NCI-H1694 treated with DMSO at 0.1 percent for 48 hours (cell line): ENCODE measurements at regions not wholly inside any gene's neighbourhood (a gene's known extent, or its start where the extent isn't known, plus 50 kb on each side); places are given as distances from the start of the nearest gene placed in this dataset.

Experiments used
- DNase-seq: peaks from one replicate; lab custom pipeline; 2025; lab: John Stamatoyannopoulos, UW

- DNase-seq: no peak
Observed at GRCh38 chr3:87175732-87176131, 51.4 kb upstream of the CHMP2B start.

GRCh38 chr3:87173776-87174175, 53.3 kb upstream of the CHMP2B start:
- DNase-seq: no peak

- no peak for DNase-seq
Observed at GRCh38 chr3:87173071-87173470, 54.0 kb upstream of the CHMP2B start.

GRCh38 chr3:87167628-87168456, 59.3 kb upstream of the CHMP2B start:
- DNase-seq: peak; percentile 14

- no peak for DNase-seq
Observed at GRCh38 chr3:87164245-87164644, 62.9 kb upstream of the CHMP2B start.

GRCh38 chr3:87161851-87162250, 65.3 kb upstream of the CHMP2B start:
- no peak for DNase-seq

- DNase-seq: no peak
Observed at GRCh38 chr3:87161417-87161816, 65.7 kb upstream of the CHMP2B start.

- DNase-seq: no peak
Observed at GRCh38 chr3:87161013-87161412, 66.1 kb upstream of the CHMP2B start.

GRCh38 chr3:87158823-87159222, 68.3 kb upstream of the CHMP2B start:
- DNase-seq: no peak

GRCh38 chr3:87148020-87148419, 79.1 kb upstream of the CHMP2B start:
- DNase-seq: no peak

- no peak for DNase-seq
Observed at GRCh38 chr3:87147562-87147961, 79.5 kb upstream of the CHMP2B start.

GRCh38 chr3:87145553-87145952, 81.6 kb upstream of the CHMP2B start:
- DNase-seq: no peak

GRCh38 chr3:87136066-87136596, 91.0 kb upstream of the CHMP2B start:
- no peak for DNase-seq

GRCh38 chr3:87135412-87135811, 91.7 kb upstream of the CHMP2B start:
- DNase-seq: no peak

GRCh38 chr3:87132801-87133200, 94.3 kb upstream of the CHMP2B start:
- DNase-seq: no peak

- DNase-seq: no peak
Observed at GRCh38 chr3:87128006-87128405, 99.1 kb upstream of the CHMP2B start.

- DNase-seq: no peak
Observed at GRCh38 chr3:87127281-87127680, 99.8 kb upstream of the CHMP2B start.

GRCh38 chr3:87126321-87126720, 100.8 kb upstream of the CHMP2B start:
- no peak for DNase-seq

GRCh38 chr3:87125116-87125515, 102.0 kb upstream of the CHMP2B start:
- no peak for DNase-seq

GRCh38 chr3:87122766-87123165, 104.3 kb upstream of the CHMP2B start:
- DNase-seq: no peak

GRCh38 chr3:87121856-87122255, 105.3 kb upstream of the CHMP2B start:
- DNase-seq: no peak

- DNase-seq: peak; percentile 21
Observed at GRCh38 chr3:87120881-87121280, 106.2 kb upstream of the CHMP2B start.

GRCh38 chr3:87120236-87120635, 106.9 kb upstream of the CHMP2B start:
- no peak for DNase-seq

- no peak for DNase-seq
Observed at GRCh38 chr3:87109465-87109864, 117.6 kb upstream of the CHMP2B start.
